ENCODE measurements at regions not wholly inside any gene's neighbourhood (a gene's known extent, or its start where the extent isn't known, plus 50 kb on each side); places are given as distances from the start of the nearest gene placed in this dataset.

DNA sequence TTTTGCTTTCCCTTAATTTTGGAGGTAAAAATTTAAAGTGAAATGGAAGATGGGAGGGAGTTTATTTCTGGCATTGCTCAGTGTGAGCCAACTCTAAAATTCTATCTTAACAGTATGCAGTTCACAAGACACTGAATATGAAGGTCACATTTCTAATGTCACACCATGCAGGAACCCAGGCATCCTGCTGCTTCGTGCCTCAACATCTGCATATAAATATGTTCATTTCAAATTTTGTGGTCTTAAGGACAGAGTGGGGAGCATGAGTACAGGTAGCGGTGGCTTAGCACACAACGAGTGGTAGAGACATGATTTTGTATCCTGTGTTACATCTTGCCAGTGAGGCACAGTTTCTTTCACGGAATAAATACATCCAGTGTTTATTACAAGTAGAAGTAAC, 102.4 kb downstream of the ARL4C start:
- TF ChIP-seq, protein P1, sequence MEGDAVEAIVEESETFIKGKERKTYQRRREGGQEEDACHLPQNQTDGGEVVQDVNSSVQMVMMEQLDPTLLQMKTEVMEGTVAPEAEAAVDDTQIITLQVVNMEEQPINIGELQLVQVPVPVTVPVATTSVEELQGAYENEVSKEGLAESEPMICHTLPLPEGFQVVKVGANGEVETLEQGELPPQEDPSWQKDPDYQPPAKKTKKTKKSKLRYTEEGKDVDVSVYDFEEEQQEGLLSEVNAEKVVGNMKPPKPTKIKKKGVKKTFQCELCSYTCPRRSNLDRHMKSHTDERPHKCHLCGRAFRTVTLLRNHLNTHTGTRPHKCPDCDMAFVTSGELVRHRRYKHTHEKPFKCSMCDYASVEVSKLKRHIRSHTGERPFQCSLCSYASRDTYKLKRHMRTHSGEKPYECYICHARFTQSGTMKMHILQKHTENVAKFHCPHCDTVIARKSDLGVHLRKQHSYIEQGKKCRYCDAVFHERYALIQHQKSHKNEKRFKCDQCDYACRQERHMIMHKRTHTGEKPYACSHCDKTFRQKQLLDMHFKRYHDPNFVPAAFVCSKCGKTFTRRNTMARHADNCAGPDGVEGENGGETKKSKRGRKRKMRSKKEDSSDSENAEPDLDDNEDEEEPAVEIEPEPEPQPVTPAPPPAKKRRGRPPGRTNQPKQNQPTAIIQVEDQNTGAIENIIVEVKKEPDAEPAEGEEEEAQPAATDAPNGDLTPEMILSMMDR (IDR thresholded peaks at IDR 0.05): no peak
- TF ChIP-seq POLR2A (IDR thresholded peaks at IDR 0.05): no peak

All from lower leg skin (tissue), 3 donors.